Urinary bladder (tissue), 3 donors: ENCODE measurements at regions not wholly inside any gene's neighbourhood (a gene's known extent, or its start where the extent isn't known, plus 50 kb on each side); places are given as distances from the start of the nearest gene placed in this dataset.
"Not testable (repeated sequence)": the region's sequence is repeated elsewhere in the genome, so short reads cannot be mapped to it uniquely, and the experiment has no call there.

ENCODE experiments used
- DNase-seq: peaks from one replicate; pipeline ENCODE4 v3.0.0-alpha.2; 2015; ENCODE audit errors: extremely low spot score
- H3K27ac ChIP-seq: one replicate; pipeline ENCODE4 v1.5.1; 2013; ENCODE audit warnings: low read depth, mild to moderate bottlenecking, moderate library complexity
- H3K36me3 ChIP-seq: one replicate; pipeline ENCODE4 v1.6.1; 2013; ENCODE audit warnings: mild to moderate bottlenecking, moderate library complexity; ENCODE audit not compliant: insufficient read depth
- H3K4me1 ChIP-seq: one replicate; pipeline ENCODE4 v1.6.1; 2013; ENCODE audit warnings: mild to moderate bottlenecking, moderate library complexity; ENCODE audit not compliant: insufficient read depth
- H3K4me3 ChIP-seq: one replicate; pipeline ENCODE4 v1.5.1; 2013; ENCODE audit warnings: low read depth, low read length
- WGBS: extraction: QIAGEN DNeasy Blood & Tissue Kit; methylation state at CpG from one replicate; pipeline ENCODE4 v1.1.7; 2013; 5-methylcytosine and 5-hydroxymethylcytosine counted together
- donor health status: healthy with polysubstance abuse.
- donor health status: healthy.

DNA sequence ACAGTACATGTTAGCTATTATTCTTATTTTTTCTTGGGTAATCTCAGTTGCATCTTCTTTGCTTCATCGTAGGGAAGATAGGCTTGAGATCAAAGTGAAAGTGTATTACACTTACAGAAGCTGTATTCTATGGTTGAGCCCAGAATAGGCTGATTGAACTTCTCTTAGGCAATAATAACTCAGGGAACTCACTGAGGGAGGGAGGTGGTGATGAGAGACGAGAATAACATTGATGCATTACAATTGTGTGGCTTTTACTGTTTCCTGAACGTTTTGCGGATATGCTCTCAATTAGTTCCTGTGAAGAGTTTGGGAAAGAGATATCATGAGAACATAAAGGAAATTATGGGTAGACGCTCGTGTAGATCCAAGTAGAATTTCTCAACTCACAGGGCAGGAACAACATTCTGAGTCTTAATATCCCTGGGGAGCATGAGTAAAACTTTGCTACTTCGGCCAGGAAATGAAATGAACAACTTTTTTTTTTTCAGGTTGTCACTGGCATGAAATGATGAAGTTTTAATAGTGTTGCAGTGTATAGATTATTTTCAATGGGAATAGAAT, 302.2 kb downstream of the TUSC7 start:
- WGBS = 79% methylated on average over 7 of the region's 7 CpGs
- Histone ChIP-seq H3K27ac (no peak overlapping the region), H3K4me3 (no peak overlapping the region), H3K36me3 (no peaks in the 10 kb centered on the region), H3K4me1 (no peaks in the 10 kb centered on the region)
- DNase-seq = no peak

DNA sequence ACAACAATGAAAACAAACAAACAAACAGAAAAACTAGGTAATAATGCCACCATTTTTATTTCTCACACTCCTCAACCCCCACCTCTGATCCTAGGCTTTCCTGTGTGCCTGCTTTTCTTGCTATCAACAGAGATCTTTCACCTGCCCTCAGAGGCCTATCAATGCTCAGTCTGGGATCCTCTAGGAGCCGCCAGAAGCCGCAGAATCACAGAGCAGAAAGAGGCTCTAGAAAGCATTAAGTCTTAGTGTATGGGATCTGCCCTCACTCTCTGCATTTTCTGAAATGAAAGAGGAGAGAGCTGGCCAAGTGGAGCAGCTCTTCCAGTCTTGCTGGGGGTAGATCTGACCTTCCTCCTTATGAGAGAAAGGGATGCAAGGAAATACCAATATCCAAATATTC, 306.8 kb downstream of the TUSC7 start:
- no peak for DNase-seq
- H3K4me1 ChIP-seq = no peaks in the 10 kb centered on the region
- 96% methylated on average over 2 of the region's 2 CpGs for WGBS
- no peak overlapping the region for H3K4me3 ChIP-seq
- H3K36me3 ChIP-seq = no peaks in the 10 kb centered on the region
- no peak overlapping the region for H3K27ac ChIP-seq

DNA sequence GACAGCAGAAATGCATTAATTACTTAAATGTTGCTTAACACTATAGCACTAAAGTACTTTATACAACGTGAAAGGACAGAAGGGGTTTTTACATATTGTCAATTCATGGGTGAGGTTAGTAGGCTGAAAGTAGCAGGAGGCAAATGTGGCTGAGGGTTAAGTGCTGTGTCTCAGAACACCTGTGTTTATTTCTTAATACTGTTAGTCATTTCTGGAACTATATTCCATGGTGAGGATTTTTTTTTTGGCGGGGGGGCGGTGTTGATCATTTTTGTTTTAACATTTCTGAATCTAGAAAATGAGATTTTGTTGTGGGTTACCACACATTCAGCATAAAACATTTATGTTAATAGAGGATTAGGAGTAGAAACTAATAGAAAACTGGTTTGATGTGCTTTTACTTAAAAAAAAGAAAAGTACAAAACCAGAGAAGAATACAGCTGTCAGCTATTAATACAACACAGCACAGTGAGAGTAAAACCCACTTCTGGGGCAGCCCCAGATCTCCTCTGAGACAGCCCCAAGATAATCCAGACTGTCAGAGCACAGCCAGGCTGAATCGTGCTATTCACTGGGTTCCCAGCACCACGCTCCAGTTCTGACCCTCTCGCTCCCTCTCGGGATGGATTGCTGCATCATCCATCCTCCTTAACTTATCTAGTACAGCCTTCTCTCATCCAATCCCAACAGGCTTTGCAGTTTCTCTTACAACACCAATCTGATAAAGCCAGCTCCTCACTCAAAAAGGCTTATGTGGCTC, 307.7 kb downstream of the TUSC7 start:
- Histone ChIP-seq H3K36me3 (no peaks in the 10 kb centered on the region), H3K4me1 (no peaks in the 10 kb centered on the region), H3K27ac (no peak overlapping the region), H3K4me3 (no peak overlapping the region)
- DNase-seq = no peak
- 64% methylated on average over 7 of the region's 7 CpGs for WGBS

DNA sequence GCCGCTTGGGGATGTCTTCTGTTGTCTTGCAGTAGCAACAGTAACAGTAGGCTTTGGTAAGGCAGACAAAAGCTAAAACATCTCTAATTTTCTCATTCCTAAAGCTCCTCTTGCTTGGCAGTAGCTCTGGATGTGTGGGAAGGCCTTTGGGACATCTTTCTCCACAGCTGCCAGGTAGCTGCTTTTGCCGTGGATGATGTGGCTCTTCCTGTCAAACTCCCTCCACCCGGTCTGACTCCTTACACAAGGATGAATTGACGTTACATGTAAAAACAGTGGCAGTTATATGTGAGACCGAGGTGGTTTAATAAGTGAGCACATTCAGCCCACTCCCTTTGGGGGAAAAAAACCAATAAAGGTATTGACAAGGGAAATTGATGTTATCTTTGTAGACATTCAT, 309.1 kb downstream of the TUSC7 start:
- no peak overlapping the region for H3K4me3 ChIP-seq
- H3K4me1 ChIP-seq = no peaks in the 10 kb centered on the region
- H3K27ac ChIP-seq = no peak overlapping the region
- 54% methylated on average over 5 of the region's 5 CpGs for WGBS
- no peaks in the 10 kb centered on the region for H3K36me3 ChIP-seq
- no peak for DNase-seq

DNA sequence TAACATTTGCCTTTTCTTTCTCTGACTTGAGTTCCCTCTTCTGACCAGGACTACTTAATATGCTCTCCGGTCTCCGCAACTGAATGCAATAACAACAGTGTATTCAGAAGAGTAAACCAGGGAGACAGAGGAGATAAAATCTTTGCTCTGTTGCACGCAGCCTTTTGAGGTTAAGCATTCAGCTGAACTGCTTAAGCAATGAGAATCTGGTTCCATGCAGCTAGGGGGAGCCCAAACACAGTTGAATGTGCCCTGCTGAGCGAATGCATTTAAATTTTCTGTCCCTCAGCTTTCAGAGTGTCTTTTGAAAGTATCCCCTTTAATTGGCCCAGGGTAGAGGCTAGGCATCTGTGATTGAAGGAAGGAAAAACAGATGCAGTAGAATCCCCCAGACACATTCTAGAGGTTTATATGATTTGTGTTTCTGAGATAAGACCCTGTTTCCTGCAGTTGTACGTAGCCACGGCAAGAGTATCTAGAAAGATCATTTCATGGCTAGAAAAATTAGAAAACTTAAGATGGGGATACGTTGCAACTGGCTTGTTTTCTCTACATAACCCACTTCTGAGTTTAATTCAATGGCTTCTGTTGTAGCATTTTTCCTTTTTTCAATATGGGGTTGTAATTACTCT, 309.6 kb downstream of the TUSC7 start:
- H3K27ac ChIP-seq = no peak overlapping the region
- peak; percentile 49 for DNase-seq
- WGBS = 14% methylated on average over 7 of the region's 7 CpGs
- H3K4me3 ChIP-seq = no peak overlapping the region
- H3K4me1 ChIP-seq = no peaks in the 10 kb centered on the region
- H3K36me3 ChIP-seq = no peaks in the 10 kb centered on the region

DNA sequence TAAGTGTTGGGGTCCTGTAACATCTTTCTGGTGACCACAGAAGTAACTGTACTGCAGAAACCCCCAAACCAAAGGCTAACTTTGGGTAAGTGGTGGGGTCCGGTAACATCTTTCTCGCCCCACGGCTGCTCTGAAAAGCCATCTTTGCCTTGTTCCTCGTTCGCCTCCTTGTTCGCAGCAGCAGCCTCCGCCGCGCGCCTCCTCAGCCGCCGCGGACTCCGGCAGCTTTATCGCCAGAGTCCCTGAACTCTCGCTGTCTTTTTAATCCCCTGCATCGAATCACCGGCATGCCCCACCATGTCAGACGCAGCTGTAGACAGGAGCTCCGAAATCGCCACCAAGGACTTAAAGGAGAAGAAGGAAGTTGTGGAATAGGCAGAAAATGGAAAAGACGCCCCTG, 316.8 kb downstream of the TUSC7 start:
- no peaks in the 10 kb centered on the region for H3K4me1 ChIP-seq
- H3K36me3 ChIP-seq = no peaks in the 10 kb centered on the region
- H3K4me3 ChIP-seq = no peak overlapping the region
- no peak for DNase-seq
- 99% methylated on average over 22 of the region's 22 CpGs for WGBS
- no peak overlapping the region for H3K27ac ChIP-seq

DNA sequence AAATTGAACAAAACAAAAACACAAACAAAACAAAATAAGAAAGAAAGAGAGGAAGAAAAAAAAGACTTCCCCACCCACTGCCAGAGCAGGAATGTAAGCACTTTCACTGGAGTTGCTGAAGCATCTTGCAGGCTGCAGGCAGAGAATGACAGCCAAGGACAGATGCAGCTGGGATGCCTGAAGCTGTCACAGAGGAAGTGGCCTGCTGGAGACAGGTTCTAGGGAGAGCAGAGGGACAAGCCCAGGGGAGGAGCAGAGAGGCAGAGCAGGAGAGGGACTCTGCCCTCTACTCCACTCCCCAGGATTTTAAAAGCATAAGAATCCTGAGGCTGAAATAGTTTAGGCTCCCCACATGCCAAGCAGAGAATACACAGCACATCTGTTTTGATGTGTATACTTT, 326.2 kb downstream of the TUSC7 start:
- Histone ChIP-seq H3K4me1 (no peaks in the 10 kb centered on the region), H3K27ac (no peak overlapping the region)
- DNase-seq = no peak

DNA sequence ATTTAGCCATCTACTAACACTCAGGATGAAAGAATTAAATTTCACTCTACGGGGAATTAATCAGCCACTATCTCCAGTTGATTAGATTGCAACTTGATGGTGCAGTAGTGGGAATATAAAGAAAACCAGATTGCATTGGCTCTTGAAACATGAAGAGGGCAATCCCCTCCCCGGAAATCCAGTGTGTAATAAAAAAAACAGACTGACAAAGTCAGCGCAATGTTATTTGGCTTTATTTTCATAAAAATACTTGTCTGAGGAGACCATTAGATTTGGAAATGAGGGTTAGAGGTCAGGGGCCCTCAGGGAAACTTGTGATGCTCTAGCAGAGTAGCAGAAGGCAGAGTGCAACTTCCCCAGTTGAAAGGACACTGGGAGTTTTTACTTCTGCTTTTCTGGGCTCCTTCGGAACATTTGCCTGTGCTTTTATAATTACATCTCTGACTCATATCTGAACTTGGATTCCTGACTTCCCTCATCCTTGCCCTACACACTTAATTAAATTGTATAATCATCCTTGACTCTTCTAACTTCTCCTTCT, 326.8 kb downstream of the TUSC7 start:
- no peak for DNase-seq
- no peak overlapping the region for H3K4me3 ChIP-seq
- no peak overlapping the region for H3K27ac ChIP-seq
- H3K4me1 ChIP-seq = no peaks in the 10 kb centered on the region
- no peaks in the 10 kb centered on the region for H3K36me3 ChIP-seq
- WGBS = 27% methylated on average over 4 of the region's 4 CpGs

More for the DNA sequence above, 326.2 kb downstream of the TUSC7 start:
- Histone ChIP-seq H3K36me3 (no peaks in the 10 kb centered on the region), H3K4me3 (no peak overlapping the region)

DNA sequence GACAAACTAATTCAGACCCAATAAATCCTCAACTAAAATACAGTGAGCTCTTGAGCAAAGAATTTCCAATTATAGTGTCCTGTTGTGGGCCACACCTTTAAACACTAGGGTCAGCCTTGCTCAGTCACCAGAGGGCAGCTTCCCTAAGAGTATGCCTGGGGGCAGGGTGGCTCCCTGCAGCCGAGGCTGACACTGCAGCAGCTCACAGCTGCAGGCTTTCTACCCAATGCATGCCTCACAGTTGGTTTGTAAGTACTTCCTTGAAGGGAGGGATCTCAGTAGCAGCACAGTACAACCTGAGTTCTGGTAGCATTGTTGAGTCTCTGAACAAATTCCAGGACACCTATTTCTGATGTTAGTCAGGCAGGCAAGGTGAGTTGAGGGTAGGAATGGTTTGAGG, 335.6 kb downstream of the TUSC7 start:
- no peak for DNase-seq
- no peak overlapping the region for H3K27ac ChIP-seq
- no peaks in the 10 kb centered on the region for H3K36me3 ChIP-seq
- no peak overlapping the region for H3K4me3 ChIP-seq
- H3K4me1 ChIP-seq = no peaks in the 10 kb centered on the region
- WGBS = 0% methylated on average over 1 of the region's 1 CpG

DNA sequence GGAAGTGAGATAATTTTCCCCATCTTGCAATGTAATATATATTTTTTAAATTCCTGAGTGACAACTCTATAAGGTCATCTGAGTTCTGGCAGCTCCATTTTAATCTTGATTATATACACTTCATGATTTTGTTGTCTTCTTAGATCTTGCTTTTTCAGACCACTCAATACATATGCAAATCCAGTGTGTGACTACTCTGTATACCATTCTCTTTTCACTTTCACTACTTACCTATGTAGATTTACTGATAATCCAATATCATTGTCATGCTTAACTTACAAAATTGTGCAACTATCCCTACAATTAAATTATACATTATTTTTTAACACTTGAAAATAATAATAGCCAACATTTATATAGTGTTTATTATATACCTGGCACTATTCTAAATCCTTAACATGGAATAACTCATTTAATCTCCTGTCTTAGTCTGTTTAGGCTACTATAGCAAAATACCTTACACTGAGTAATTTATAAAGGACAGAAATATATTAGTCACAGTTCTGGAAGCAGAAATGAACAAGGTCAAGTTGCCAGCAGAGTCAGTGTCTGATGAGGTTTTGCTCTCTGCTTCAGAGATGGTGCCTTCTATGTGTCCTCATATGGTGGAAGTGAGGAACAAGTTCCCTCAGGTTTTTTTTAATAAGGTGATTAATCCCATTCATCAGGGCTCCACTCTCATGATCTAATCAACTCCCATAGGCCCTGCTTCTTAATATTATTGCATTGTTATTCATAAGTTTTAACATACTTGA, 338.5 kb downstream of the TUSC7 start:
- H3K4me3 ChIP-seq = no peak overlapping the region
- H3K4me1 ChIP-seq = no peaks in the 10 kb centered on the region
- DNase-seq = no peak
- H3K36me3 ChIP-seq = no peaks in the 10 kb centered on the region
- H3K27ac ChIP-seq = no peak overlapping the region

DNA sequence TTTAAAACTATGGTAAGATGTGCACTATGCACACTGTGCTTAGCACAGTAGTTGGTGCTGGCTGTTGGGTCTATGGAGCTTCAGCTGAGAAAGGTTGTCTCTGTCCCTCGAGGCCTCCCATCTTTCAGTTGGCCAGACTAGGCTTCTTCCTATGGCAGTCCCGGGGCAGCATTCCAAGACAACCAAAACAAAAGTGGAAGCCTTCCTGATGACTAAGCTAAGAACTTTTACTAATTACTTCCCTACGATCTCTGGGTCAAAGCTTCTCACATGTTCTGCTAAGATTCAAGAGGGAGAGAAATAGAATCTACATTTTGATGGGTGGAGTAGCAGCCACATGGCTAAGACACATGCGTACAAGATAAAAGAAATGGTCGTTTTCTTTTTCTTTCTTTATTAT, 342.8 kb downstream of the TUSC7 start:
- 77% methylated on average over 5 of the region's 5 CpGs for WGBS
- DNase-seq = no peak
- Histone ChIP-seq H3K36me3 (no peaks in the 10 kb centered on the region), H3K27ac (no peak overlapping the region), H3K4me1 (no peaks in the 10 kb centered on the region), H3K4me3 (no peak overlapping the region)

DNA sequence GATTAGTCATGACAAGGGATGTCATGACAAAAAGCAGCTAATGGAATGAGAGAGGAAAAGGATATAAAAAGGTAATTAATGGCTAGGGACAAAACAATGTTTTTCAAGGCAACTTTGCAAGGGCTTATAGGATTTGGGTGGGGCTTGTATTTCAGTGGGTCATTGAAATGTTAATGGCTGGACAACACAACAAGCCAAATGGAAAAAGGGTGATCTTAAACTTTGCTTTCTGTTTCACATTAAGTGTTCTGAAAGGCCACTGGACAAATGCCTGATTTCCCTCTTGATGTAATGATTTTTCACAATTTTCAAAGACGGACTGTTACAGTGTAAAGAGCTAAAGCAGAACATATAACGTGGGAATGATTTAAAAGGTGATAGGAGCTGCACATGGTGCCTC, 345.0 kb downstream of the TUSC7 start:
- no peaks in the 10 kb centered on the region for H3K36me3 ChIP-seq
- no peak overlapping the region for H3K4me3 ChIP-seq
- no peak overlapping the region for H3K27ac ChIP-seq
- no peaks in the 10 kb centered on the region for H3K4me1 ChIP-seq
- WGBS = 78% methylated on average over 2 of the region's 2 CpGs
- DNase-seq = no peak

DNA sequence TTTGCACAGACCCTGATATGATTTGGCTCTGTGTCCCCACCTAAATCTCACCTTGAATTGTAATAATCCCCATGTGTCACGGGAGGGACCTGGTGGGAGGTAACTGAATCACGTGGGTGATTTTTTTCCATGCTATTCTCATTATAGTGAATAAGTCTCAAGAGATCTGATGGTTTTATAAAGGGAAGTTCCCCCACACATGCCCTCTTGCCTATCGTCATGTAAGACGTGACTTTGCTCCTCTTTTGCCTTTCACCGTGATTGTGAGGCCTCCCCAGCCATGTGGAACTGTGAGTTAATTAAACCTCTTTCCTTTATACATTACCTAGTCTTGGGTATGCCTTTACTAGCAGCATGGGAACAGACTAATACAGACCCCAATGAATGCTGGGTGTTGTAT, 347.4 kb downstream of the TUSC7 start:
- H3K4me3 ChIP-seq, H3K36me3 ChIP-seq, H3K4me1 ChIP-seq, DNase-seq, H3K27ac ChIP-seq: not testable (repeated sequence)
- 87% methylated on average over 5 of the region's 5 CpGs for WGBS
